GM21528 (cell line): ENCODE measurements at regions not wholly inside any gene's neighbourhood (a gene's known extent, or its start where the extent isn't known, plus 50 kb on each side); places are given as distances from the start of the nearest gene placed in this dataset.

Experiments used
- ATAC-seq: cut with Tn5 transposase; IDR thresholded peaks from one replicate; pipeline ENCODE4 v1.9.1; 2021; ENCODE audit warnings: mild to moderate bottlenecking, moderate library complexity; ENCODE audit not compliant: unreplicated experiment, low FRiP score

DNA sequence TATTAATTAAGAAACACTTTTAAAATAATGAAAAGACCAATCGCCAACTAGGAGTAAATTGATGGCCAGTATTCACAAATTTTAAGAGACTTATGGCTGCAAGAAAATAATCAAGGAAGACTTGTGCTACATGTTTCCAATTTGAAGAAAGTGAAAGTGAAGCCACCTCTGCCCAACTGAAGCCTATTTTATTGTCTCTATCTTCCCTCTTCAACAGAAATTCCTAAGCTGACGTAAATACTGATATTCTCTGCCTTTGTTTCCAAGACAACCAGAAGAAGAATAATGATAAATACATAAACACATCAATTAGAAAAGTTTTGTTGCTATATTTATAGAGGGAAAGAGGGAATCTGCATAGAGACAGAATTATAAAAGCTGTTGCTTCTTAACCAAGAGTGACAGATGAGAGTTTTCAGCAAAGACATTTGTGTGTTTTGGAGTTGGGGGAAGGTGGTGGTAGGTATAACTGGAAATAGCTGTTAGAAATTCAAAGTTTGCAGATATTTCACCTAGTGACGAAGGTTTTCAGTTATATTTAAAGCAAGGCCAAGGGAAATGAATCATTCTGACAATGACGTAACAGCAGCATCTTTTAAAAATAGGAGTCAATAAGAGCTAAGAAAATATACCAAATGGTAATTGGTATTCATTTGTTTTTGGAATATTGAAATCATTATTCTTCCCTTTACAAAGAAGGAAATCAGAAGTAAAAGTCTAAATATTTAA lies 576.6 kb upstream of the SORCS1 start:
- ATAC-seq, result no peak

DNA sequence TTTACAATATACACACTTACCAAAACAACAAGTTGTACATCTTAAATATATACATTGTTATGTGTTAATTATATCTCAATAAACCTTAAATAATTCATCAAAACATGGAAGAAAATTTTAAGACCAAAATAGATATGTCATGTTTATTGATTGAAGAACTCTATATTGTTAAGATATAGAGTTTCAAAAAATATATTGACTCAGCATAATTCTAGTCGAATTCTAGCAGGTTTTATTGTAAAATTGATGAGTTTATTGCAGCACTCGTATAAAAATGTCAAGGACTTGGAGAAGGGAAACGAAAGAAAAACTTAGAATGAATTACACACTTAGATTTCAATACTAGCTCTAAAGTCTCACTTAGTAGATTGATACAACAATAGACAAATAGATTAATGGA lies 575.4 kb upstream of the SORCS1 start:
- ATAC-seq, result no peak

DNA sequence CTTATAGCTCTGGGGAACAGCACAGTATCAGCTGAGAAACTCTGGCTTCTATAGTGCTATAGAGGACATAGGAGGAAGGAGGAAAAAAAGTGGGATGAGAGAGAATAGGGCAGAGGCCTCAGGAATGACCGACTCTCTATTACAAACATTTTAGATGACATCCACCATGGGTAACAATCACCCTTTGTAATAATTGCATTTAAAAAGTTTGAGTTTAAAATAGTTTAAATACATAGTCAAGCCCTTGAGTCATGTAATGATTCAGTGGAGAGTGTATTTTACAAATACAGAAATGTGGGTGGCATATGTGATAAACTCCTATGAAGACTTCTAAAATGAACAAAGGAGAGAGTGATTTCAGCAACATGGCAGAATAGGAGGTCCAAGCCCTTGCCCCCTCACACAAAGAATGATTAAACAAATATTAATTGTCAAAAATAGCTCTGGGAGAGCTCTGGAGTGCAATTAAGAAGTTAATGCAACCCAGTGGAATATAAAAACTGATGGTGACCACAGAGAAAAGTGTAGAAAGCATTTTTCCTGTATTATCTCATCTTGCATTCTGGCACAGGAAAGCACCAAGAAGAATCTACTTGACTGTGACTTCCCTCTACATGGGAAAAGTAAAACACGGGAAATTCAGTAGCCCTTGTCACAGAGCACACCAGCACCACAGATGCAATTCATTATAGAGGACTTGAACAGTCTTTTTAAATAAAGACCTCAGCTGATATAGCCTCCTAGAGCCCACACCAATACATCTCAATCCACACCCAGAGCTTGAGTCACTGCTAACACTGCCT lies 569.0 kb upstream of the SORCS1 start:
- no peak for ATAC-seq

DNA sequence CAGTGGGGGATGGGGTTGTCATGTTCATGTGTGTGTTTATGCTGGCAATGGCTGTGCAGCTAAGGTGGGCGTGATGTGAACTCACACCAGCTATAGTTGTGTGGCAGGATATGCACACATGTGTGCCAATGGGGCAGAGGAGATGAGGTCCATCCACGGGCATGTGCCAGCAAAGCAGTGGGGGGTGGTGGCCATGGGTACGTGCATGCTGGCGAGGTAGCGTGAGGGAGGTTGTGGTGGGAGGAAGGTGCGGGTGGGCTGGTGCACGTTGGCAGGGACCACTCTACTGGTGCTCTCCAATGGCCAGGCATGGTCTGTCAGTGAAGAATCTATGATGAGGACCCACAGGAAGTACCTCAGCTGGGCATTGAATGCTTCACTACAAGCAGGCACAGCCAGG lies 567.5 kb upstream of the SORCS1 start:
- no peak for ATAC-seq

DNA sequence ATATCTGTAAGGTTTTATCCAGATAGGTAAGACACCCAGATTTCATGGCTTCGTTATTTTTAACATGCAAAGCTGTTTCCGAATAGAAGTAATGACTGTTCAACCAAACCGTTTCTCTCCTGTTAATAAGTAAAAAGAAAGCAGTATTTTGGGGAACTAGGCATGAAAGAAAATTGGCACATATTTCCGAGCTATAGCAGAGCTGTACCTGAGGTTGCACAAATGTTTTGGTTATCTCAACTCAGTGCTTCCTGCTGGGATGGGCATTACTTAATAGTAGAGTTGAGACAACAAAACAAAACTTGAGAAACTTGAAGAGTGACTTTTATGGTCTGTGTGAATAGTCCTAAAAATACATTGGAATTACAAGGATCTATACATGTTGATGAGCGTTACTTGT lies 564.3 kb upstream of the SORCS1 start:
- ATAC-seq, result no peak

DNA sequence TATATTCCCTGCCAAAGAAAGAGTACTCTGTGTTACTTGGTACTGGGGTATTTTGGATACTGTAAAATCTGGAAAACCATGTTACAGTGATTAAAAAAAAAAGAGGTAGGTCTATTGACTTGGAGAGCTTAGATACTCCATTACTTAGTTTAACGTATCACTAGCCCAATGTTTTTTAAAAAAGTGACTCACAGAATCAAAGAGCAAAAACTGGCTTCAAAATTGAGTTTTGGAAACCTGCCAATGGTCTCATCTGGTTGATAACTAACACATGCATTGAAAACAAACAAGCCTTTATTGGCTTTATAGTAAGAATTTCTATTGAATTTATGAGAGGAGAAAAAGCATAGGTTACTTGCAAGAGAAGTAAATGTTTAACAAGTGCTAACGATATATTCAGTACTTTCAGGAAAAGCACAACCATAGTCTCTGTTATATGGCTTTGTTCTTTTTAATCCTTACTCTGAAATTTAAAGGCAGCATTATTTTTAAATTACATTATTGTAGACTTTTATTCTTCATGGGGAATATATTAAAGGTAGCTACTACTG lies 563.3 kb upstream of the SORCS1 start:
- ATAC-seq, result no peak

DNA sequence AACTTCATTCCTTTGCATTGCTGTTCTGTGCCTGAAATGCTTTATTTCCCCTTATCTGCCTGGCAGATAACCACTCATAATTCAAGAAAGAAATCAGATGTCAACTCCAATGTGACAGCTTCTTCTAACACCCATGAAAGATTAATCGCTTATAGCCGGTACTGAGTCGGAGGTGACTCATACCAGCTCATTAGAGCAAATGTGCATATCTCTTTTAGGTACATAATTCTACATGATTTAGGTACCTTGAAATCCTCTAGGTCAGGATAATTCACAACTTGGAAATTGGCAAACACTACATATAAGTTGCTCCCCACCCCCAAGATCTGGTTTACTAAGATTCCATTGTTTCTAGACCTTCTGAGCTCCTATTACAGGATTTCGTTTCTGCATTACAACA lies 554.4 kb upstream of the SORCS1 start:
- no peak for ATAC-seq

DNA sequence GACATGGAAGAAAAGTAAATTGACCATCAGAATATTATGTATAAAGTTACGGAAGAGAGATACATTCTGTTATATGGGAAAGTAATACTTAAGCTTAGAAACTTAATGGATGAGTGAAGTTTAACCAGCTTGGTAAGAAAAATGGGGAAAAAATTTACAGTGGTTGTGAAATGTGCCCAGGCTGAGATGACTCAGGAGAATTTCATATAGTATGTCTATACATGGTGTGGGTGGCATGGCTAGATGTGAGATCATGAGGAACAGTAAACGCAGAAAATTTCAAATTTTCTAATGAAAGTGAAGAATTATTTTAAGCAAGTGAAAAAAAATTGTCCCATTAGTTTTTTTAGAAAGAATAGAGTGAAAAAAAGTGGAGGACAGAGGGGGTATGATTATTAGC lies 552.5 kb upstream of the SORCS1 start:
- ATAC-seq, result no peak

DNA sequence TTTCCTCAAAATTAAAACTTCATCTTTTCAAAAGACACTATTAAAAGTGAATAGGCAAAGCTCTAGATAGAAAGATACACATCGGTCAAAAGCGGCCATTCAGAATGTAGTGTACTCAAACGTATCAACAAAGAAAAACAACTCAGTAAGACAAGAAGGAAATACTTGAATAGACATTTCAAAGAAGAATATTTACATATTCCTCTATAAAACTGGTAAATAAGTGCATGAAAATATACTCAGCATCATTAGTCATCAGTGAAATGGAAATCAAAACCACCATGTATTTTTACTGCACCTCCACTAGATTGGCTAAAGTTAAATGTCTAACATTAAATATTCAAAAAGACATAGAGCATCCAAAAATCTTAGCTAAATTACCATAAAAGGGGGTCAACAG lies 551.1 kb upstream of the SORCS1 start:
- ATAC-seq, result no peak

DNA sequence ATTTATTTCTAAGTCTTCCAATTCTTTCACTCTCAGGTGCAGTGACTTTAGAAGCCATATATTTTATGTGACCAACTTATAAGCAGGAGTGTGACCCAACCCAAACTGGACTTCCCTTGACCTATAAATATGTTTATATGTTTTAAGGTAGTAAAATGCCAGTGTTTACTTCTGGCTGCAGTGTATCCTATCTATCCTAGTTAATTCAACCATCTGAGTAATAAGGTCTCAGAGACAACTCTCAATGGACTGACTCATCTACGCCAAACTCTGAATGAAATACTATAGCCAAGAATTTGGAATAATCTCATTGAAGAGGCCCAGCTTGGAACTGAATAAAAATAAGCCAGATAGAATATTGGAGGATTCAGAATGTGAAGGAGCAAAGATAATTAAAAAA lies 544.5 kb upstream of the SORCS1 start:
- no peak for ATAC-seq

DNA sequence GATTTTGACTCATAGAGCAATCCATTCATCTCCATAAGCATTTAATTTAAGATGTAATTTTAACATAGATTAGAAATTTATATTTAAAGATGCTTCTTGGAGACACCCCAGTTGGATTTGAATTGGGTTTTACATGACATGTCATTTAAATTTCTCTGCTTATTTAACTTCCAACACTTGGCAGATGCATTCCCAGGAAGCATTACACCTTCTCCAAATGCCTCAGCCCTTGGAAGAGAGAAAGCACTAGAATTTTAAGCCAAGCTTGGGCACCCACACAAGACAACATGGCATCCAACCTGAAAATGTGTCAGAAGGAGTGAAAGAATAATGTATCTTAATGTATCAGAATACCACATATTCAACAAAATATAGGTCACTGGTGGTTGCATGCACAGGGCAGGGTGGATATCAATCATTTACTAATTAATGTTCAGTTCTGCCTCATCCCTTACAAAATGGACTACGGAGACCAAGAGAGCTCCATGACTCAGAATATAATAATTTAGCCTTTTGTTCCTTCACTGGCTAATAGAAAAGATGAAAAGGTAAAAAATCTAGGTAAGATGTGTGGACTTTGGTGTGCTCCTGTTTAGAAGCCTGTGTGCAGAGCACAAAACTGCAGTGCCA lies 541.7 kb upstream of the SORCS1 start:
- no peak for ATAC-seq

DNA sequence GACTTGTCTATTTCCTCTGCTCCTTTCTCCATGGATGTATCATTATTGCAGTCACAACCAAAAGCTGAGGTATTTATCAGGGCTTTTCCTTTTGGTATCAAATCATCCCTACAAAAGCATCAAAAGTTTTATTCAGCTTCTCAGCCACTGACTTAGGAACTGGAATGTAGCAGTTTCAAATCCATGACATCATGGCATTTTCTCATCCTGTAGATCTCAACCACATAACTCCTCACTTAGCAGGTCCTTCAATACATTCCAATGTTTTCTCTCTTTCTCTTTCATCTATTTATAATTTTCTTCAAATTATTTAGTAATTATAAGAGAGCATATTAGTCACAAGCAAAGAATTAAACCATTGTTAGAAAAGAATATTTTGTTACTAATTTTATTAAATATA lies 537.4 kb upstream of the SORCS1 start:
- no peak for ATAC-seq

DNA sequence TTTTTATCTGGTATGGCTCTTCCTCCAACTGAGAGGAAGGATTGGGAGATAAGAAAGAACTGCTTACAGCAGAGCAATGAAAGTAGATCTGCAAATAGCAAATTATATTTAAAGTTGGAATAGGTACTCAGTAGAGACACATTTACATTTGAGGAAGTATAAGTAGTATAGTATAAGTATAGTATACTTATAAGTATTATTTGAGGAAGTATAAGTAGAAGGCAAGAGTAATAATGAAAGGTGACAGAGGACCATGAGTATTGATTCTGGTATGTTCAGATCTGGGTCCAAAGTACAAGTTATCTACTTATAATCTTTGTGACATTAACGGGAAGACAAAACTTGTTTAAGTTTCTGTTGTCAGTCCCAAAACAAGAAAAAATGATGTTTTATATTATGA lies 527.6 kb upstream of the SORCS1 start:
- no peak for ATAC-seq

DNA sequence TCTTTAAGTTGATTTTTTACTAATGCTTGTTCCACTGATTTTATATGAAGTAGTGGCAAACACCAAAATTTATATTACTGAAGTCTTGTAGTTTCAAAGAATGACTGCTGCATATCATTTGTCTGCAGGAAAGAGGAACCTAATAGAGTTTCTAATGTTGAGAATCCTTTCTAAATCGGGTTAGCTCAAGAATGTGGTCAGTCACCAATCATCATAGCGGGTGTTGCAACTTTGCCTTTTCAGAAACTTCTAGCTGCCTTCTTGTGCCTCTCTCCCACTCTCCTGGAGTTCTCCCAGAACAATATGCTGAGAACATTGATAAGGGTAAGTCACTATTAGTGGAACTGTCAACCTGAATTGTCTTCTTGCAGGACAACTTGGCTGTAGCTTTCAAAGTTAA lies 524.8 kb upstream of the SORCS1 start:
- no peak for ATAC-seq

DNA sequence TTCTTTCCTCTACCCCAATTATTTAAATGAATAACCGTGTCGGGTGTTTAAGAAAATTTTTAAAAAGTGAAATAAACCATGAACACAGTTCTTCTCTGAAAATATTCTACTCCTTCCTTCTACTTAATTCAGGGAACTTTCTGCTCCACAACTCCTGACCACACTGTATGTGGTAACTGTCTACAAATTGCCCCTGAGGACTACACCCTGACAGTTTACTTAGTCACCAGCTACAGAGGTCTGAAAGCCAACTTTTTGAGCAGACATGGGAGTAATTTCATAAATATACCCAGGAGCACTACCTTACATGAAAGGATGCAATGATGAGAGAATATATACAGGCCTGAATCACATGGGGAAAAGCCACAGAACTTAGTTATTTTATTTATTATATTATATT lies 523.2 kb upstream of the SORCS1 start:
- ATAC-seq, result no peak

DNA sequence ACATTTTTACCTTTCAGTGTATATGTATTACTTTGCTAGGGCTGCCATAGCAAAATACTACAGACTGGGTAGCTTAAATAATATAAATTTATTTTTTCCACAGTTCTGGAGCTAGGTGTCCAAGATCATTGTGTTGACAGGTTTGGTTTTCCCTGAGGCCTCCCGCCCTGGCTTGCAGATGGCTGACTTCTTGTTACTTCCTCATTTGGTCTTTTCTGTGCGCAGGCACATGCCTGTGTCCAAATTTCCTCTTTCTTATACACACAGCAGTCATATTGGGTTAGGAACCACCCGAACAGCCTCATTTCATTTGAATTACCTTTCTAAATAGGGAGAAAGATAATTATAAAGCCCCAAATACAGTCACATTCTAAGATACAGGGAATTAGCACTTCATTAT lies 521.6 kb upstream of the SORCS1 start:
- no peak for ATAC-seq

DNA sequence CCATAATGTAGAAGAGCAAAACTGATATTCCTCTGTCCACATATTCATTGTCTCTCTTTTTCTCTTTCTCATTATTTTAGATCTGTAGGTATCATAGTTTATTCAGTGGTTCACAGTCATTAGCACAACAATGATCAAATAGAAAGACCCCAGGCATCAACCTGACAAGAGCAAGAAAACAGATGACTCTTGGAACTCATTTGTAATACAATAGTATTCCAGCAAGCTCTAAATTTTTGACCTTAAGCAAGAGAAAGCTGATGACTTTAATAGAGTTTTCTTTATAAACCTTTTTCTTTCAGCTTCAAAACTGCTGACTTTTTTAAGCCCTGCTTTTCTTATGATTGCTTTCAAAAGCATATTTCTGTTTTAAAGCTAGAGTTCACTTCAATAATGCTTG lies 507.5 kb upstream of the SORCS1 start:
- no peak for ATAC-seq

DNA sequence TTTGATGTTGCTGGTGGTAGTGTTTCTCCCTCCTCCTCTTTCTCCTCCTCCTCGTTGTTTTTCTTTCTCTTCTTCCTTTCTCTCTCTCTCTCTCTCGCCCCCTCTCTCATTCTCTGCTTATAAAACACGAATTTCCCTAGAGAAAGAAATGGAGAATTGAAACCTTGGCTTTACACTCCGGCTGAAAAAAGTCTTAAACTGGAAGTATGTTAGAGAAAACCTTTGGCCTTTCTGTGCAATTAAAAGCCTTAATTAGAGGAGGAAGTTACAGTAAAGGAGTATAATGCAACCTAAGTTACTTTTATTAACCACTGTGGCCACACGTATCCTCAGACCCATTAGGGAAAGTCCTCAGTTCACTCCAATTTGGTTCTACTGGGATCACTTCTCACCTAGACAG lies 501.7 kb upstream of the SORCS1 start:
- ATAC-seq, result no peak

DNA sequence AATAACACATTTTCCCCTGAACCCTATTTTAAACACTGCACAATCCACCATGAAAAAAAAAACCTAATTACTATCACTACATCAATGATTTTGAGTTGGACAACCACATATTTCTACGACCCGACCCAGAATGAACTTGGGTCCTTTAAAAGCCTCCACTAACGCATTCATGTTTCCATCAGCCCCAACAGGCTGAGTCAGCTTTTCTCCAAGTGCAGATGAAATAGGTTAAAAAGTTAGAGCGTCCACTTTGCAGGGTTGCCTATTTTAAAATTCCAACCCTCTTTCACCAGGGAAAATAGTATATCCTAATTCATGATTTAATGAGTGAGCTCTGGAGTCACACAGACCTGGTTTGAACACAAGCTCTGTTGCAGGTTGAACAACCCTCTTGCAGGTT lies 501.0 kb upstream of the SORCS1 start:
- no peak for ATAC-seq

DNA sequence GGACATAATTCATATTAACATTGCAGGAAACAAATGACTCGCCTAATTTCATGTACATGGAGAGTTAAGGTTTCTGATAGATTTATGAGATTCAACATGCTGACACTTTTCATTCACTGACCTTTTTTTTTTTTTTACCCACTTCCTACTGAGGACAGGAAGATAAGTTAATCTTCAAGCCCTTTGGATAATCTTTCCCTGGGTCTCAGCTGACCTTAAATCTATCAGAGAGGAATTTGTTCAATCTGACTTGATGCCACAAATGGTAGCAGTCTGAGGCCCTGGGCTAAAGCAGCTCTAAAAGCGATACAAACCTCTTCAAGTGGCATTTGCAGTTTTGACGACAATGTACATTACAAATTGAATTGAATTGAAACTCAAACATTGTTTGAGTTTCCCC lies 493.3 kb upstream of the SORCS1 start:
- ATAC-seq, result no peak

DNA sequence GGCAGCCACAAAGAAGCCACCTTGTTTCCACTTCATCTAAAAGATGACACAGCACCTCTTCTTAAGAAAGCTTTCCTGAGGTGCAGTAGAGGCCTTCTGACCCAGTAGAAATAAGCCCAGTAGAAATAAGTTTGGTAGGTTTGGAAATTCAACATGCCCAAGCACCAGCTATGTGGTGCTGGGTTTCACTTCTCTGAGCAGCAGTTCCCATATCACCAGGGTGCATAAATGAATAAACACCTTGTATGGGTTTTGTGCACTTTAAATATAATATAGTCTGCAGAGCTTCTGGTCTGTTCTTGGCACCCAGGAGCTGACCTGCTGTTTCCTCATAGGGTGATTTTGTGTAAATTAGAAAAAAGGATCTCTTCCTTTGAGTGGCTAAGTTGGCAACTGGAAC lies 492.4 kb upstream of the SORCS1 start:
- no peak for ATAC-seq
